SK-N-SH treated with all-trans-retinoic acid at 6 μM for 48 hours (cell line): ENCODE measurements at regions not wholly inside any gene's neighbourhood (a gene's known extent, or its start where the extent isn't known, plus 50 kb on each side); places are given as distances from the start of the nearest gene placed in this dataset.

Experiments
- OSR1 ChIP-seq: fragments of 250-450 bp; sonication (Bioruptor Pico); IDR thresholded peaks from 2 replicates; pipeline ENCODE4 v1.8.0; 2022; ENCODE audit warnings: moderate library complexity, mild to moderate bottlenecking, inconsistent platforms
- ZFP3 ChIP-seq: fragments of 250-450 bp; sonication (Bioruptor Pico); IDR thresholded peaks from 2 replicates; pipeline ENCODE4 v1.5.0; 2020; ENCODE audit warnings: mild to moderate bottlenecking, moderate library complexity
- TF ChIP-seq, protein P1 (sequence below): fragments of 250-450 bp; sonication (Bioruptor Pico); IDR thresholded peaks from 2 replicates; pipeline ENCODE4 v1.5.1; 2021; ENCODE audit warnings: mild to moderate bottlenecking, moderate library complexity

DNA sequence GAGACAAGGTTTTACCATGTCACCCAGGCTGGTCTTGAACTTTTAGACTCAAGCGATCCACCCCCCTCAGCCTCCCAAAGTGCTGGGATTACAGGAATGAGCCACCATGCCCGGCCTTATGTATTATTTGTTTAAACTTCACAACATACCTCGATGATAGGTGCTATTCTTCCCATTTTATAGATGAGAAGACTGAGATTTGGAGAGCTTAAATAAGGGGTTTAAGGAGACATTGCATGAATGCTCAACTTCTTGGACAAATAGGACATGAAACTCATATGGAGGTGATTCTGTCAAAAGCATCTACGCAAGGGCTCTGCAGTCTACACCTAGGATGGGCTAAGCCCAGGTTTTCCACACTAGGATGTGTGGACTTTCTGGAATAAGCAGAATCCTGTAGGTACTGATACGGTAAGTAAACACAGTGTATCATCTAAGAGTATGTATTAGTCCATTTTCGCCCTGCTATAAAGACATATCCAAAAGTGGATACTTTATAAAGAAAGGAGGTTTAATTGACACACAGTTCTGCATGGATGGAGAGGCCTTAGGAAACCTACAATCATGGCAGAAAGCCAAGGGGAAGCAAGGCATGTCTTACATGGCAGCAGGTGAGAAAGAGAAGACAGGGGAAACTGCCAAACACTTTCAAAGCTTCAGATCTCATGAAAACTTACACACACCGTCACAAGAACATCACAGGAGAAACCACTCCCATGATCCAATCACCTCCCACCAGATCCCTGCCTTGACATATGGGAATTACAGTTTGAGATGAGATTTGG is 62.8 kb upstream of the CAPRIN1 start:
- TF ChIP-seq, protein P1, sequence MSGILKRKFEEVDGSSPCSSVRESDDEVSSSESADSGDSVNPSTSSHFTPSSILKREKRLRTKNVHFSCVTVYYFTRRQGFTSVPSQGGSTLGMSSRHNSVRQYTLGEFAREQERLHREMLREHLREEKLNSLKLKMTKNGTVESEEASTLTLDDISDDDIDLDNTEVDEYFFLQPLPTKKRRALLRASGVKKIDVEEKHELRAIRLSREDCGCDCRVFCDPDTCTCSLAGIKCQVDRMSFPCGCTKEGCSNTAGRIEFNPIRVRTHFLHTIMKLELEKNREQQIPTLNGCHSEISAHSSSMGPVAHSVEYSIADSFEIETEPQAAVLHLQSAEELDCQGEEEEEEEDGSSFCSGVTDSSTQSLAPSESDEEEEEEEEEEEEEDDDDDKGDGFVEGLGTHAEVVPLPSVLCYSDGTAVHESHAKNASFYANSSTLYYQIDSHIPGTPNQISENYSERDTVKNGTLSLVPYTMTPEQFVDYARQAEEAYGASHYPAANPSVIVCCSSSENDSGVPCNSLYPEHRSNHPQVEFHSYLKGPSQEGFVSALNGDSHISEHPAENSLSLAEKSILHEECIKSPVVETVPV = no peak
- TF ChIP-seq ZFP3 (CRISPR knock-in tag) = no peak
- TF ChIP-seq OSR1 = no peak
